ENCODE measurements at regions not wholly inside any gene's neighbourhood (a gene's known extent, or its start where the extent isn't known, plus 50 kb on each side); places are given as distances from the start of the nearest gene placed in this dataset.

DNA sequence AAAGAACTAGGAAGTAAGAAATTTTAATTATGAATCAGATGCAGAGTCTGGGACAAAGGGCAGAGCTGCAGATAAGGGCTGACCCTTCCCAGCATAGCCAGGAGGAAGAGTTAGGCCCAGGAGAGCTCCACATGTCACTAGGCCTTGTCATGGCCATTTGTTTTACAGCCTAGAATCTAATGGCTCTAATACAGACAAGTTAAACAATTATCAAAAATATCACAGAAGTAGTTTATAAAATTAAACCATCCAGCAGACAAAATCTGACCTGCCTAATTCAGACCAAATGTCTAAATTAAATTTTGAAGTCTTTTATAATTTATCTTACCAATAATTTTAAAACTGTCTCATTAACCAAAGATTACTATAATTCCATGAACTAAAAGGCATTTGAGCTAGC lies 1369.5 kb downstream of the CDH11 start:
- TF ChIP-seq POLR2A (IDR thresholded peaks at IDR 0.05), result no peak
- no peak for TF ChIP-seq POLR2AphosphoS5 (IDR thresholded peaks at IDR 0.05)
- TF ChIP-seq CTCF (IDR thresholded peaks at IDR 0.05), result no peak

Measured in stomach (tissue), 4 donors.